Panc1 (cell line): ENCODE measurements at regions not wholly inside any gene's neighbourhood (a gene's known extent, or its start where the extent isn't known, plus 50 kb on each side); places are given as distances from the start of the nearest gene placed in this dataset.
"Not testable (repeated sequence)": the region's sequence is repeated elsewhere in the genome, so short reads cannot be mapped to it uniquely, and the experiment has no call there.

ENCODE experiments used
- ATAC-seq: fragments of 200-7000 bp; cut with Tn5 transposase; 2 replicates; pipeline ENCODE4 v1.9.1; 2020; ENCODE audit warnings: mild to moderate bottlenecking, moderate library complexity
- BruUV-seq: library from RNA; stranded (reverse); fragments of 400-500 nt; replicated peaks from 2 replicates; lab custom pipeline; 2021; lab: Mats Ljungman, UMichigan
- CTCF ChIA-PET: fragments of 300-600 bp; sonication (Branson Sonifier 250); formaldehyde crosslinking; loops from one replicate; lab custom pipeline; 2022; ENCODE audit warnings: antibody characterized with exemption; lab: Charles Lee
- POLR2A ChIA-PET: fragments of 300-600 bp; sonication (Branson Sonifier 250); formaldehyde crosslinking; loops from one replicate; lab custom pipeline; 2022; ENCODE audit warnings: antibody characterized with exemption; lab: Charles Lee
- DNase-seq: peaks from one replicate; pipeline ENCODE4 v3.0.0-alpha.2; 2010; ENCODE audit warnings: low read depth, low spot score
- H3K27ac ChIP-seq: 2 replicates; pipeline ENCODE4 v1.5.1; 2011; ENCODE audit warnings: mild to moderate bottlenecking, low read length, inconsistent platforms
- H3K27me3 ChIP-seq: fragments of 200-500 bp; sonication (Bioruptor generic); 2 replicates; pipeline ENCODE4 v1.6.0; 2014; ENCODE audit warnings: low read length, inconsistent platforms; ENCODE audit not compliant: control insufficient read depth, insufficient read depth
- H3K36me3 ChIP-seq: fragments of 200-500 bp; sonication (Bioruptor generic); 2 replicates; pipeline ENCODE4 v1.5.1; 2014; ENCODE audit warnings: inconsistent platforms, mild to moderate bottlenecking, low read length, moderate library complexity; ENCODE audit not compliant: control insufficient read depth, insufficient read depth
- H3K4me1 ChIP-seq: 2 replicates; pipeline ENCODE4 v1.5.1; 2011; ENCODE audit warnings: inconsistent platforms, mild to moderate bottlenecking, low read length, moderate library complexity; ENCODE audit not compliant: control insufficient read depth, insufficient read depth
- H3K4me3 ChIP-seq, 2 experiments: 2 replicates each; pipeline ENCODE4 v1.5.1; 2011 to 2012; ENCODE audit warnings: low read depth in 2 of 2, low read length in 2 of 2, mild to moderate bottlenecking in 2 of 2, inconsistent platforms in 1 of 2, moderate library complexity in 1 of 2
- H3K9me3 ChIP-seq: fragments of 200-500 bp; sonication (Bioruptor generic); 2 replicates; pipeline ENCODE4 v1.5.1; 2014; ENCODE audit warnings: low read depth, mild to moderate bottlenecking, inconsistent platforms, low read length, moderate library complexity; ENCODE audit not compliant: control insufficient read depth, insufficient read depth
- POLR2AphosphoS5 ChIP-seq: IDR thresholded peaks from 2 replicates; pipeline ENCODE4 v1.6.1; 2012; ENCODE audit warnings: mild to moderate bottlenecking, low read depth, low read length, moderate library complexity
- SIN3A ChIP-seq: IDR thresholded peaks from 2 replicates; pipeline ENCODE4 v1.6.1; 2012; ENCODE audit warnings: low read depth, mild to moderate bottlenecking, low read length, moderate library complexity, borderline replicate concordance; ENCODE audit not compliant: insufficient read depth
- TCF7L2 ChIP-seq: IDR thresholded peaks from 2 replicates; pipeline ENCODE4 v1.6.1; 2011; ENCODE audit warnings: mild to moderate bottlenecking, low read depth, low read length, inconsistent platforms
- in situ Hi-C: cut with HindIII; loops from 2 replicates; pipeline ENCODE4 v1.10.0; 2016; ENCODE audit warnings: low sequenced_read_pairs, low pct_unique_long_range_greater_than_20kb
- intact Hi-C: fragments of 100-400 bp; cut with micrococcal nuclease; formaldehyde crosslinking; loops from one replicate; pipeline ENCODE4 v1.10.0; 2022; ENCODE audit not compliant: unreplicated experiment
- TF ChIP-seq, protein P1 (sequence below), 2 experiments: IDR thresholded peaks; 2 replicates each; pipeline ENCODE4 v1.6.1; 2011 to 2012; ENCODE audit warnings: low read depth in 2 of 2, control low read depth in 1 of 2, low read length in 1 of 2, mild to moderate bottlenecking in 1 of 2, moderate library complexity in 1 of 2; ENCODE audit not compliant: insufficient read depth in 1 of 2
- TF ChIP-seq, protein P2 (sequence below): fragments of 450-650 bp; IDR thresholded peaks from 2 replicates; pipeline ENCODE4 v1.5.1; 2017; ENCODE audit warnings: mild to moderate bottlenecking

DNA sequence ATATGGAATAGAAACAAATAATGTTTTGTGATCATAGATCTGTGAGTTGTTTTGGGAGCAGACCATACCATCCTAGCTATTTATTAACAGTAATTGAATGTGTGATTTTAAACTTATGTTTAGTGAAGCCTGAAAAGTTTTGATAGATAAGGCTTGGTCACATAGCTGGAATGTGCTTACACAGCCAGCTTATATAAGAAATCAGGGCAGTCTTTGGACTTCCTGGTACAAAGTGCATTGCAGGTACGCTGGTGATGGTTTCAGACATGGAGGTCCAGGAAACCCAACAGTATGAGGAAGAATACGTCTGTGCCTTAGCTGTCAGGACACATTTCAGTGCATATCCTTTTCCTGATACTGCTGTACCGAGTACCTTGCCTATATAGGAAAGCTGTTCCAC is 2316.2 kb upstream of the PCDH20 start:
- Histone ChIP-seq H3K9me3 (no peaks in the 10 kb centered on the region), H3K4me1 (no peaks in the 10 kb centered on the region), H3K27me3 (no peaks in the 10 kb centered on the region), H3K27ac (no peak overlapping the region), H3K36me3 (no peaks in the 10 kb centered on the region), H3K4me3 (no peak overlapping the region)
- CTCF ChIA-PET: no interaction called here
- DNase-seq (no peak), ATAC-seq (no peak)
- no TSS peak for BruUV-seq
- TF ChIP-seq POLR2AphosphoS5: no peak
- TF ChIP-seq, protein P1, sequence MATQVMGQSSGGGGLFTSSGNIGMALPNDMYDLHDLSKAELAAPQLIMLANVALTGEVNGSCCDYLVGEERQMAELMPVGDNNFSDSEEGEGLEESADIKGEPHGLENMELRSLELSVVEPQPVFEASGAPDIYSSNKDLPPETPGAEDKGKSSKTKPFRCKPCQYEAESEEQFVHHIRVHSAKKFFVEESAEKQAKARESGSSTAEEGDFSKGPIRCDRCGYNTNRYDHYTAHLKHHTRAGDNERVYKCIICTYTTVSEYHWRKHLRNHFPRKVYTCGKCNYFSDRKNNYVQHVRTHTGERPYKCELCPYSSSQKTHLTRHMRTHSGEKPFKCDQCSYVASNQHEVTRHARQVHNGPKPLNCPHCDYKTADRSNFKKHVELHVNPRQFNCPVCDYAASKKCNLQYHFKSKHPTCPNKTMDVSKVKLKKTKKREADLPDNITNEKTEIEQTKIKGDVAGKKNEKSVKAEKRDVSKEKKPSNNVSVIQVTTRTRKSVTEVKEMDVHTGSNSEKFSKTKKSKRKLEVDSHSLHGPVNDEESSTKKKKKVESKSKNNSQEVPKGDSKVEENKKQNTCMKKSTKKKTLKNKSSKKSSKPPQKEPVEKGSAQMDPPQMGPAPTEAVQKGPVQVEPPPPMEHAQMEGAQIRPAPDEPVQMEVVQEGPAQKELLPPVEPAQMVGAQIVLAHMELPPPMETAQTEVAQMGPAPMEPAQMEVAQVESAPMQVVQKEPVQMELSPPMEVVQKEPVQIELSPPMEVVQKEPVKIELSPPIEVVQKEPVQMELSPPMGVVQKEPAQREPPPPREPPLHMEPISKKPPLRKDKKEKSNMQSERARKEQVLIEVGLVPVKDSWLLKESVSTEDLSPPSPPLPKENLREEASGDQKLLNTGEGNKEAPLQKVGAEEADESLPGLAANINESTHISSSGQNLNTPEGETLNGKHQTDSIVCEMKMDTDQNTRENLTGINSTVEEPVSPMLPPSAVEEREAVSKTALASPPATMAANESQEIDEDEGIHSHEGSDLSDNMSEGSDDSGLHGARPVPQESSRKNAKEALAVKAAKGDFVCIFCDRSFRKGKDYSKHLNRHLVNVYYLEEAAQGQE (IDR thresholded peaks at IDR 0.05; ENCODE audit: insufficient read depth in 1 of 2, low read depth in 2 of 2, low read length in 1 of 2): no peak
- no peak for TF ChIP-seq TCF7L2
- in situ Hi-C loops: no loop called here
- POLR2A ChIA-PET: no interaction called here
- intact Hi-C loops: no loop called here

GRCh38 chr13:63712159-63712558 is 2296.5 kb upstream of the PCDH20 start:
- in situ Hi-C loops, H3K4me3 ChIP-seq, H3K9me3 ChIP-seq, BruUV-seq, CTCF ChIA-PET, POLR2A ChIA-PET, H3K27me3 ChIP-seq, DNase-seq, ATAC-seq, intact Hi-C loops, H3K27ac ChIP-seq, H3K36me3 ChIP-seq, H3K4me1 ChIP-seq: not testable (repeated sequence)

GRCh38 chr13:63706751-63707150 is 2291.1 kb upstream of the PCDH20 start:
- no peaks in the 10 kb centered on the region for H3K36me3 ChIP-seq
- no peaks in the 10 kb centered on the region for H3K27me3 ChIP-seq
- in situ Hi-C loops (no loop called here), intact Hi-C loops (no loop called here)
- H3K9me3 ChIP-seq: no peaks in the 10 kb centered on the region
- ChIA-PET POLR2A (no interaction called here), CTCF (no interaction called here)
- H3K27ac ChIP-seq: no peak overlapping the region
- no peaks in the 10 kb centered on the region for H3K4me1 ChIP-seq
- DNase-seq: no peak
- H3K4me3 ChIP-seq: no peak overlapping the region
- no peak for ATAC-seq
- no TSS peak for BruUV-seq
- TF ChIP-seq POLR2AphosphoS5: no peak
- TF ChIP-seq, protein P2, sequence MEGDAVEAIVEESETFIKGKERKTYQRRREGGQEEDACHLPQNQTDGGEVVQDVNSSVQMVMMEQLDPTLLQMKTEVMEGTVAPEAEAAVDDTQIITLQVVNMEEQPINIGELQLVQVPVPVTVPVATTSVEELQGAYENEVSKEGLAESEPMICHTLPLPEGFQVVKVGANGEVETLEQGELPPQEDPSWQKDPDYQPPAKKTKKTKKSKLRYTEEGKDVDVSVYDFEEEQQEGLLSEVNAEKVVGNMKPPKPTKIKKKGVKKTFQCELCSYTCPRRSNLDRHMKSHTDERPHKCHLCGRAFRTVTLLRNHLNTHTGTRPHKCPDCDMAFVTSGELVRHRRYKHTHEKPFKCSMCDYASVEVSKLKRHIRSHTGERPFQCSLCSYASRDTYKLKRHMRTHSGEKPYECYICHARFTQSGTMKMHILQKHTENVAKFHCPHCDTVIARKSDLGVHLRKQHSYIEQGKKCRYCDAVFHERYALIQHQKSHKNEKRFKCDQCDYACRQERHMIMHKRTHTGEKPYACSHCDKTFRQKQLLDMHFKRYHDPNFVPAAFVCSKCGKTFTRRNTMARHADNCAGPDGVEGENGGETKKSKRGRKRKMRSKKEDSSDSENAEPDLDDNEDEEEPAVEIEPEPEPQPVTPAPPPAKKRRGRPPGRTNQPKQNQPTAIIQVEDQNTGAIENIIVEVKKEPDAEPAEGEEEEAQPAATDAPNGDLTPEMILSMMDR: no peak
- TF ChIP-seq, protein P1 (IDR thresholded peaks at IDR 0.05; ENCODE audit: insufficient read depth in 1 of 2, low read depth in 2 of 2, low read length in 1 of 2): no peak
- TF ChIP-seq TCF7L2: no peak
- no peak for TF ChIP-seq SIN3A
